A673 (cell line): ENCODE measurements at regions not wholly inside any gene's neighbourhood (a gene's known extent, or its start where the extent isn't known, plus 50 kb on each side); places are given as distances from the start of the nearest gene placed in this dataset.
A peak's percentile ranks its signal among the peaks of the same experiment; 100 is the strongest.

Experiments used
- BruUV-seq: library from RNA; stranded (reverse); fragments of 400-500 nt; replicated peaks from 2 replicates; lab custom pipeline; 2021; lab: Mats Ljungman, UMichigan
- CTCF ChIA-PET: fragments of 300-600 bp; sonication (Branson Sonifier 250); formaldehyde crosslinking; loops from one replicate; lab custom pipeline; 2022; ENCODE audit warnings: antibody characterized with exemption; lab: Charles Lee
- POLR2A ChIA-PET: fragments of 300-600 bp; sonication (Branson Sonifier 250); formaldehyde crosslinking; loops from one replicate; lab custom pipeline; 2022; ENCODE audit warnings: antibody characterized with exemption; ENCODE audit not compliant: low non-redundant PET; lab: Charles Lee
- DNase-seq: peaks from one replicate; pipeline ENCODE4 v3.0.0-alpha.2; 2015; ENCODE audit warnings: low spot score
- H3K27ac ChIP-seq: fragments of 200-600 bp; sonication (generic); 2 replicates; pipeline ENCODE4 v1.5.1; 2016; ENCODE audit warnings: mixed run types, low read depth, mild to moderate bottlenecking, mixed read lengths, antibody characterized with exemption, low read length; ENCODE audit not compliant: poor library complexity, severe bottlenecking
- H3K27me3 ChIP-seq: fragments of 200-600 bp; sonication (generic); replicated peaks from 2 replicates; pipeline ENCODE4 v1.6.1; 2017; ENCODE audit warnings: mixed run types, low read depth, mild to moderate bottlenecking, mixed read lengths, antibody characterized with exemption, low read length; ENCODE audit not compliant: insufficient read depth, poor library complexity
- H3K36me3 ChIP-seq: fragments of 200-600 bp; sonication (generic); 2 replicates; pipeline ENCODE4 v1.6.1; 2016; ENCODE audit warnings: mixed run types, mild to moderate bottlenecking, mixed read lengths, antibody characterized with exemption, low read length; ENCODE audit not compliant: insufficient read depth, poor library complexity, severe bottlenecking
- H3K4me1 ChIP-seq: fragments of 200-600 bp; sonication (generic); 2 replicates; pipeline ENCODE4 v1.6.1; 2017; ENCODE audit warnings: mixed run types, mild to moderate bottlenecking, mixed read lengths, antibody characterized with exemption, low read length; ENCODE audit not compliant: insufficient read depth, poor library complexity, severe bottlenecking
- H3K4me3 ChIP-seq: fragments of 200-600 bp; sonication (generic); 2 replicates; pipeline ENCODE4 v1.5.1; 2016; ENCODE audit warnings: low read depth, mixed run types, mild to moderate bottlenecking, mixed read lengths, low read length; ENCODE audit not compliant: poor library complexity, severe bottlenecking
- H3K9me3 ChIP-seq: fragments of 200-600 bp; sonication (generic); 2 replicates; pipeline ENCODE4 v1.6.1; 2016; ENCODE audit warnings: mixed run types, low read depth, mild to moderate bottlenecking, mixed read lengths, antibody characterized with exemption, low read length; ENCODE audit not compliant: poor library complexity, severe bottlenecking
- CTCF ChIP-seq: fragments of 300-800, 200-600 bp; sonication (generic); conservative IDR thresholded peaks from 2 replicates; pipeline ENCODE4 v1.5.1; 2017; ENCODE audit warnings: low read depth, mild to moderate bottlenecking, antibody characterized with exemption, low read length, moderate library complexity, mixed read lengths
- EZH2 ChIP-seq: fragments of 200-600 bp; sonication (generic); IDR thresholded peaks from 2 replicates; pipeline ENCODE4 v1.6.1; 2017; ENCODE audit warnings: borderline replicate concordance, low read depth, mild to moderate bottlenecking, mixed read lengths, antibody characterized with exemption, low read length; ENCODE audit not compliant: poor library complexity, severe bottlenecking
- intact Hi-C: fragments of 100-400 bp; cut with micrococcal nuclease; formaldehyde crosslinking; loops from one replicate; pipeline ENCODE4 v1.10.0; 2022; ENCODE audit not compliant: unreplicated experiment

- intact Hi-C loops = no loop called here
- TF ChIP-seq CTCF (no peak), EZH2 (no peak)
- no peaks in the 10 kb centered on the region for H3K4me1 ChIP-seq
- no peaks in the 10 kb centered on the region for H3K9me3 ChIP-seq
- H3K36me3 ChIP-seq = no peaks in the 10 kb centered on the region
- no peak overlapping the region for H3K4me3 ChIP-seq
- H3K27me3 ChIP-seq = no peaks in the 10 kb centered on the region
- DNase-seq = no peak
- POLR2A ChIA-PET = no interaction called here
- no TSS peak for BruUV-seq
- CTCF ChIA-PET = no interaction called here
- no peak overlapping the region for H3K27ac ChIP-seq
Measured at GRCh38 chr18:76660571-76661192, 161.7 kb upstream of the ZNF236 start.

- intact Hi-C loops = no loop called here
- no peak overlapping the region for H3K4me3 ChIP-seq
- H3K9me3 ChIP-seq = no peaks in the 10 kb centered on the region
- no peak overlapping the region for H3K27ac ChIP-seq
- CTCF ChIA-PET = interaction anchor here (0.8 to 1.6 kb wide), 5 partner anchors 8 to 260 kb away, joined by 3 to 5 read pairs (median 4); no protein-coding TSS in a partner anchor
- no peaks in the 10 kb centered on the region for H3K4me1 ChIP-seq
- DNase-seq = peak; percentile 43
- no peaks in the 10 kb centered on the region for H3K36me3 ChIP-seq
- no TSS peak for BruUV-seq
- POLR2A ChIA-PET = no interaction called here
- no peaks in the 10 kb centered on the region for H3K27me3 ChIP-seq
- TF ChIP-seq EZH2 (no peak), CTCF (peak; percentile 70)
Measured at GRCh38 chr18:76658627-76659026, 163.6 kb upstream of the ZNF516 start.

- Histone ChIP-seq H3K27ac (no peak overlapping the region), H3K36me3 (no peaks in the 10 kb centered on the region), H3K4me1 (no peaks in the 10 kb centered on the region), H3K4me3 (no peak overlapping the region), H3K9me3 (no peaks in the 10 kb centered on the region), H3K27me3 (no peaks in the 10 kb centered on the region)
- intact Hi-C loops = no loop called here
- POLR2A ChIA-PET = no interaction called here
- DNase-seq = no peak
- 0 out of 2 replicates have a peak, but pooled peaks have one; percentile 16 for TF ChIP-seq CTCF
- no peak for TF ChIP-seq EZH2
- BruUV-seq = no TSS peak
- CTCF ChIA-PET = interaction anchor here (0.8 to 1.6 kb wide), 4 partner anchors 9 to 259 kb away, joined by 4 to 5 read pairs (median 4); no protein-coding TSS in a partner anchor
Measured at GRCh38 chr18:76657911-76658470, 162.9 kb upstream of the ZNF516 start.
